Endothelial cell of umbilical vein (primary cell): ENCODE measurements at regions not wholly inside any gene's neighbourhood (a gene's known extent, or its start where the extent isn't known, plus 50 kb on each side); places are given as distances from the start of the nearest gene placed in this dataset.
"Not testable (repeated sequence)": the region's sequence is repeated elsewhere in the genome, so short reads cannot be mapped to it uniquely, and the experiment has no call there.

Source experiments
- BruUV-seq: library from RNA; stranded (reverse); fragments of 400-500 nt; replicated peaks from 2 replicates; lab custom pipeline; 2021; lab: Mats Ljungman, UMichigan
- CTCF ChIA-PET: fragments of 300-600, 350-600 bp; sonication (Branson Sonifier 250); formaldehyde crosslinking; loops from one replicate; lab custom pipeline; 2021; ENCODE audit warnings: antibody characterized with exemption, inconsistent platforms; lab: Charles Lee
- POLR2A ChIA-PET: fragments of 300-600, 350-600 bp; sonication (Branson Sonifier 250); formaldehyde crosslinking; loops from one replicate; lab custom pipeline; 2021; ENCODE audit warnings: antibody characterized with exemption, inconsistent platforms; lab: Charles Lee
- DNase-seq: peaks from one replicate; pipeline ENCODE4 v3.0.0-alpha.2; 2011; ENCODE audit warnings: low read depth, low spot score
- FAIRE-seq: peaks from 2 replicates; lab custom pipeline; 2011; peaks lifted over from hg19 to GRCh38; lab: Jason Lieb, UNC
- H2AFZ ChIP-seq: 2 replicates; pipeline ENCODE4 v1.6.0; 2012; ENCODE audit warnings: low read depth, low read length, control low read depth, inconsistent platforms
- H3K27ac ChIP-seq: 2 replicates; pipeline ENCODE4 v1.5.1; 2011; ENCODE audit warnings: low read depth, mild to moderate bottlenecking, control low read depth, low read length, moderate library complexity; ENCODE audit not compliant: insufficient read depth
- H3K27me3 ChIP-seq, 2 experiments: 2 replicates each; pipeline versions ENCODE4 v1.6.0 to v1.6.1; 2011; ENCODE audit warnings: low read length in 2 of 2, mixed read lengths in 1 of 2; ENCODE audit not compliant: control insufficient read depth in 2 of 2, insufficient read depth in 2 of 2
- H3K36me3 ChIP-seq, 2 experiments: 2 replicates in 1 of 2; 3 replicates in 1 of 2; pipeline ENCODE4 v1.5.1; 2011; ENCODE audit warnings: low read length in 2 of 2, mild to moderate bottlenecking in 1 of 2, moderate library complexity in 1 of 2; ENCODE audit not compliant: control insufficient read depth in 2 of 2, insufficient read depth in 2 of 2; ENCODE audit errors: extremely low read depth in 1 of 2
- H3K4me1 ChIP-seq: 3 replicates; pipeline ENCODE4 v1.5.1; 2011; ENCODE audit warnings: mild to moderate bottlenecking, low read length; ENCODE audit not compliant: control insufficient read depth, insufficient read depth; ENCODE audit errors: extremely low read depth
- H3K4me2 ChIP-seq: 2 replicates; pipeline ENCODE4 v1.6.1; 2011; ENCODE audit warnings: low read length, control low read depth, mixed read lengths; ENCODE audit not compliant: insufficient read depth
- H3K4me3 ChIP-seq, 3 experiments: fragments of 200-600 bp in 1 of 3; sonication (generic), shearing (Covaris generic) in 1 of 3; replicated peaks in 1 of 3; 2 replicates each; pipeline ENCODE4 v1.5.1; 2011 to 2016; ENCODE audit warnings: control low read depth in 3 of 3, low read length in 3 of 3, mild to moderate bottlenecking in 2 of 3, inconsistent platforms in 1 of 3, low read depth in 1 of 3, moderate library complexity in 1 of 3; ENCODE audit not compliant: insufficient read depth in 1 of 3
- H3K79me2 ChIP-seq: 2 replicates; pipeline ENCODE4 v1.6.0; 2012; ENCODE audit warnings: low read length, inconsistent platforms; ENCODE audit not compliant: control insufficient read depth, insufficient read depth
- H3K9ac ChIP-seq: replicated peaks from 2 replicates; pipeline ENCODE3; 2011; ENCODE audit warnings: low read length, control low read depth; ENCODE audit not compliant: insufficient read depth; ENCODE audit errors: extremely low read depth
- H3K9me1 ChIP-seq: replicated peaks from 3 replicates; pipeline ENCODE4 v1.6.0; 2011; ENCODE audit warnings: mild to moderate bottlenecking, low read length; ENCODE audit not compliant: control insufficient read depth, insufficient read depth; ENCODE audit errors: extremely low read depth
- H3K9me3 ChIP-seq: replicated peaks from 2 replicates; pipeline ENCODE4 v1.5.1; 2012; ENCODE audit warnings: low read length, inconsistent platforms; ENCODE audit not compliant: control insufficient read depth, insufficient read depth
- H4K20me1 ChIP-seq: replicated peaks from 2 replicates; pipeline ENCODE3; 2011; ENCODE audit warnings: mild to moderate bottlenecking, low read length; ENCODE audit not compliant: control insufficient read depth, insufficient read depth; ENCODE audit errors: extremely low read depth
- EZH2 ChIP-seq: IDR thresholded peaks from 2 replicates; pipeline ENCODE4 v1.6.1; 2012; ENCODE audit warnings: borderline replicate concordance, low read depth, mild to moderate bottlenecking, moderate library complexity, low read length, inconsistent platforms; ENCODE audit not compliant: severe bottlenecking
- GATA2 ChIP-seq: IDR thresholded peaks from 2 replicates; pipeline ENCODE4 v1.7.0; 2011; ENCODE audit warnings: low read depth, mild to moderate bottlenecking, moderate library complexity, mixed read lengths, low read length; ENCODE audit not compliant: insufficient read length, insufficient read depth
- JUN ChIP-seq: IDR thresholded peaks from 2 replicates; pipeline ENCODE4 v1.6.1; 2011; ENCODE audit warnings: borderline replicate concordance, low read depth; ENCODE audit not compliant: insufficient read length, insufficient read depth
- MYC ChIP-seq: IDR thresholded peaks from one replicate; pipeline ENCODE4 v1.6.1; 2011; ENCODE audit warnings: mild to moderate bottlenecking, low read depth, low read length
- POLR2A ChIP-seq: IDR thresholded peaks from 2 replicates; pipeline ENCODE4 v1.6.1; 2012; ENCODE audit warnings: low read depth, mild to moderate bottlenecking, control low read depth, low read length
- POLR2AphosphoS5 ChIP-seq: IDR thresholded peaks from 2 replicates; pipeline ENCODE4 v1.6.1; 2012; ENCODE audit warnings: low read depth, mild to moderate bottlenecking, control low read depth, low read length, moderate library complexity; ENCODE audit not compliant: insufficient read depth
- dilution Hi-C: fragments of 300-500 bp; cut with MboI; formaldehyde crosslinking; loops from one replicate; pipeline ENCODE4 v1.15.0; 2019; ENCODE audit warnings: low sequenced_read_pairs; ENCODE audit not compliant: extremely low pct_ligation_motif_present
- intact Hi-C: fragments of 100-400 bp; cut with micrococcal nuclease; formaldehyde crosslinking; loops from one replicate; pipeline ENCODE4 v1.10.0; 2022
- TF ChIP-seq, protein P1 (sequence below): IDR thresholded peaks from 2 replicates; pipeline ENCODE4 v1.6.1; 2011; ENCODE audit not compliant: insufficient read depth, insufficient read length

DNA sequence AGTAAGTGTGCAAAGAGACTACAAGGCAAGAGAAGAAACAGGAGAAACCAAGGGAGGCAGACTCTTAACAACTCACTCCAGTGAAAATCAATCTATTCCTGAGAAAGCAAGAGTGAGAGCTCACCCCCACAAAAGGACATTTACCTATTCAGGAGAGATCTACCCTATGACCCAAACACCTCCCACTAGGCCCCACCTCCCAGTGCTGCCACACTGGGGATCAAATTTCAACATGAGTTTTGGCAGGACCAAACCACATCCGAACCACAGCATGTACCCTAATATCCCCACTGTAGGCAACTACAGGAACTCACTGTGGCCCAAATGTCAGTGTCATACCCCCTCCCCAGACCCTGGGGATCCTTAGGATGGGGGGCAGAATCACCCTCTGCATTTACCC is 526.2 kb upstream of the B3GAT1 start:
- BruUV-seq = no TSS peak
- Histone ChIP-seq H3K36me3 (no peaks in the 10 kb centered on the region), H3K4me2 (no peak overlapping the region), H3K4me1 (no peaks in the 10 kb centered on the region), H3K9me3 (no peaks in the 10 kb centered on the region), H3K27ac (no peak overlapping the region), H3K9me1 (no peaks in the 10 kb centered on the region), H4K20me1 (no peaks in the 10 kb centered on the region), H3K79me2 (no peaks in the 10 kb centered on the region), H2AFZ (no peak overlapping the region), H3K9ac (no peak overlapping the region), H3K27me3 (no peaks in the 10 kb centered on the region), H3K4me3 (no peak overlapping the region)
- POLR2A ChIA-PET = no interaction called here
- CTCF ChIA-PET = no interaction called here
- TF ChIP-seq POLR2A (no peak), MYC (no peak), JUN (no peak), EZH2 (no peak), POLR2AphosphoS5 (no peak), GATA2 (no peak)
- TF ChIP-seq, protein P1, sequence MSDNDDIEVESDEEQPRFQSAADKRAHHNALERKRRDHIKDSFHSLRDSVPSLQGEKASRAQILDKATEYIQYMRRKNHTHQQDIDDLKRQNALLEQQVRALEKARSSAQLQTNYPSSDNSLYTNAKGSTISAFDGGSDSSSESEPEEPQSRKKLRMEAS = no peak
- FAIRE-seq = no peak
- dilution Hi-C loops (no loop called here), intact Hi-C loops (no loop called here)
- no peak for DNase-seq

DNA sequence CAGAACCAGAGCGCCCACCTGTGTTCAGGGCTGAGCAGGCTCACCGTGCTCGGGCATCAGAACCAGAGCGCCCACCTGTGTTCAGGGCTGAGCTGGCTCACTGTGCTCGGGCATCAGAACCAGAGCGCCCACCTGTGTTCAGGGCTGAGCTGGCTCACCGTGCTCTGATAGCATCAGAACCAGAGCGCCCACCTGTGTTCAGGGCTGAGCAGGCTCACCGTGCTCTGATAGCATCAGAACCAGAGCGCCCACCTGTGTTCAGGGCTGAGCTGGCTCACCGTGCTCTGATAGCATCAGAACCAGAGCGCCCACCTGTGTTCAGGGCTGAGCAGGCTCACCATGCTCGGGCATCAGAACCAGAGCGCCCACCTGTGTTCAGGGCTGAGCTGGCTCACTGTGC is 525.2 kb upstream of the B3GAT1 start:
- dilution Hi-C loops, H3K36me3 ChIP-seq, POLR2A ChIA-PET, FAIRE-seq, H3K79me2 ChIP-seq, H3K4me3 ChIP-seq, H3K27ac ChIP-seq, H3K9me1 ChIP-seq, H3K27me3 ChIP-seq, H3K9me3 ChIP-seq, DNase-seq, H2AFZ ChIP-seq, H3K9ac ChIP-seq, H4K20me1 ChIP-seq, BruUV-seq, intact Hi-C loops, H3K4me2 ChIP-seq, H3K4me1 ChIP-seq, CTCF ChIA-PET: not testable (repeated sequence)
